NCI-H510A (cell line): ENCODE measurements at regions not wholly inside any gene's neighbourhood (a gene's known extent, or its start where the extent isn't known, plus 50 kb on each side); places are given as distances from the start of the nearest gene placed in this dataset.
"Not testable (repeated sequence)": the region's sequence is repeated elsewhere in the genome, so short reads cannot be mapped to it uniquely, and the experiment has no call there.

Experiments used
- DNase-seq: peaks from one replicate; lab custom pipeline; 2025; lab: John Stamatoyannopoulos, UW

DNA sequence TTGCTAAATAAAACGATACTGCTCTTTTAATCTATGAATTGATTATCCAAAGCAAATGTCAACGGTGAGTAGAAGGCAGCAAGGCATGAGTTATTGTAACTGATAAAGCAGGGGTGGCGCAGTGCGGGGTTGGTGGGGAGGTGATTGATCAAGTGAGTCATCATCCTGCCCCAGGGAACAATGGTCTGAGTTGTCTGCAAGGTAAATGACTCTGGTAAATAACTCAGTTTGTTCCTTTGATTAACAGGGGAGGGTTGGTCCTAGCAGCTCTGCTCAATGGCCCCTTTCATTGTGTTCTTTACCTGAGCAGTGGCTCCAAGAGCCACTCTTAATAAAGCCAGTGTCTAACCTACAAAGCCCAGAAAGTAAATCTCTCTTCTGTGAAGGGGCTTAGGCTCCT lies 91.8 kb downstream of the QRSL1 start:
- not testable (repeated sequence) for DNase-seq
